Thoracic aorta (tissue), 2 donors: ENCODE measurements at regions not wholly inside any gene's neighbourhood (a gene's known extent, or its start where the extent isn't known, plus 50 kb on each side); places are given as distances from the start of the nearest gene placed in this dataset.

Source experiments
- ATAC-seq: fragments of 150-250 bp; one replicate; pipeline ENCODE4 v1.8.0; 2017; ENCODE audit warnings: low read depth; ENCODE audit not compliant: insufficient number of reproducible peaks, low FRiP score
- DNase-seq: peaks from one replicate; pipeline ENCODE4 v3.0.0-alpha.2; 2020; ENCODE audit warnings: low spot score
- H3K27ac ChIP-seq, 2 donors: fragments of 200-600 bp; sonication (generic); 1 replicate in 1 of 2; 2 replicates in 1 of 2; pipeline ENCODE4 v1.5.1; 2016; ENCODE audit warnings: mild to moderate bottlenecking in 2 of 2, moderate library complexity in 2 of 2
- H3K27me3 ChIP-seq: fragments of 200-600 bp; sonication (generic); replicated peaks from 2 replicates; pipeline ENCODE4 v1.6.0; 2016; ENCODE audit warnings: mild to moderate bottlenecking; ENCODE audit not compliant: insufficient read depth
- H3K36me3 ChIP-seq: fragments of 200-600 bp; sonication (generic); one replicate; pipeline ENCODE4 v1.5.1; 2016
- H3K4me1 ChIP-seq, 2 donors: fragments of 200-600 bp; sonication (generic); 1 replicate in 1 of 2; 2 replicates in 1 of 2; pipeline versions ENCODE4 v1.5.1 to v1.6.0; 2016; ENCODE audit warnings: low read depth in 2 of 2, mild to moderate bottlenecking in 1 of 2; ENCODE audit not compliant: control insufficient read depth in 1 of 2
- H3K4me3 ChIP-seq: fragments of 200-600 bp; sonication (generic); 2 replicates; pipeline ENCODE4 v1.5.1; 2016; ENCODE audit warnings: mild to moderate bottlenecking
- H3K9me3 ChIP-seq: fragments of 200-600 bp; sonication (generic); 2 replicates; pipeline ENCODE4 v1.5.1; 2016
- TF ChIP-seq, protein P1 (sequence below): fragments of 200-600 bp; sonication (generic); IDR thresholded peaks from one replicate; pipeline ENCODE4 v1.5.1; 2019; ENCODE audit warnings: antibody characterized with exemption

DNA sequence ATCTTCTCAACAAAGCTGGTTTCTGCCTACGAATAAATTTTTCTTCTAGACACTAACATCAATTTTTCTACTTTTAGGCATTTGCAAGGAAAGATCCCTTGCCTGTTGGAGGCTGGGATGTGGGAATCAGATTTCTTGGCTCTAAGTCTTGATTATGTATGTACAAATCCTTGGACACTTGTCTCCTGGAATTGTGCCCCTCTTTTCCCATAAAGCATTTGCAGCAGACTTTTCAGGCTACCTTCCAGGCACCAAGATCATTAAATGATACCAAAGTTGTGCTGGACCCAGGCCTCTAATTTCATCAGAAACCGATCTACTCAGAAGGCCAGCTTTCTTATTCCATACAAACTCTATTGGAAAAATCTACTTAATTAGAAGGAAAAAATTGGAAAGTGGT is 339.5 kb upstream of the DIPK2B start:
- DNase-seq (no peak), ATAC-seq (no peak)
- TF ChIP-seq, protein P1, sequence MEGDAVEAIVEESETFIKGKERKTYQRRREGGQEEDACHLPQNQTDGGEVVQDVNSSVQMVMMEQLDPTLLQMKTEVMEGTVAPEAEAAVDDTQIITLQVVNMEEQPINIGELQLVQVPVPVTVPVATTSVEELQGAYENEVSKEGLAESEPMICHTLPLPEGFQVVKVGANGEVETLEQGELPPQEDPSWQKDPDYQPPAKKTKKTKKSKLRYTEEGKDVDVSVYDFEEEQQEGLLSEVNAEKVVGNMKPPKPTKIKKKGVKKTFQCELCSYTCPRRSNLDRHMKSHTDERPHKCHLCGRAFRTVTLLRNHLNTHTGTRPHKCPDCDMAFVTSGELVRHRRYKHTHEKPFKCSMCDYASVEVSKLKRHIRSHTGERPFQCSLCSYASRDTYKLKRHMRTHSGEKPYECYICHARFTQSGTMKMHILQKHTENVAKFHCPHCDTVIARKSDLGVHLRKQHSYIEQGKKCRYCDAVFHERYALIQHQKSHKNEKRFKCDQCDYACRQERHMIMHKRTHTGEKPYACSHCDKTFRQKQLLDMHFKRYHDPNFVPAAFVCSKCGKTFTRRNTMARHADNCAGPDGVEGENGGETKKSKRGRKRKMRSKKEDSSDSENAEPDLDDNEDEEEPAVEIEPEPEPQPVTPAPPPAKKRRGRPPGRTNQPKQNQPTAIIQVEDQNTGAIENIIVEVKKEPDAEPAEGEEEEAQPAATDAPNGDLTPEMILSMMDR: no peak

DNA sequence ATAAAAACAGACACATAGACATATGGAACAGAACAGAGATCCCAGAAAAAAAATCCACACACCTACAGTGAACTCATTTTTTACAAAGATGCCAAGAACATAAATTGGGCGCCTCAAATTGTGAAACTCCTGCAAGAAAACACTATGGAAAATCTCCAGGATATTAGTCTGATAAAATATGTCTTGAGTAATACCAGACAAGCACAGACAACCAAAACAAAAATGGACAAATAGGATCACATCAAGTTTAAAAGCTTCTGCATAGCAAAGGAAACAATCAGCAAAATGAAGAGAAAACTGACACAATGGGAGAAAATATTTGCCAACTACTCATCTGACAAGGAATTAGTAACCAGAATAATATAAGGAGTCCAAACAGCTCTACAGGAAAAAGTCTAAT is 337.3 kb upstream of the DIPK2B start:
- no peaks in the 10 kb centered on the region for H3K36me3 ChIP-seq
- H3K4me3 ChIP-seq: no peak overlapping the region
- H3K4me1 ChIP-seq: no peaks in the 10 kb centered on the region
- ATAC-seq (no peak), DNase-seq (no peak)
- H3K9me3 ChIP-seq: no peaks in the 10 kb centered on the region
- no peaks in the 10 kb centered on the region for H3K27me3 ChIP-seq
- TF ChIP-seq, protein P1: no peak
- H3K27ac ChIP-seq: no peak overlapping the region

More for the DNA sequence above, 339.5 kb upstream of the DIPK2B start:
- no peak overlapping the region for H3K27ac ChIP-seq
- no peak overlapping the region for H3K4me3 ChIP-seq
- H3K36me3 ChIP-seq: no peaks in the 10 kb centered on the region
- no peaks in the 10 kb centered on the region for H3K4me1 ChIP-seq
- H3K27me3 ChIP-seq: no peaks in the 10 kb centered on the region
- H3K9me3 ChIP-seq: no peaks in the 10 kb centered on the region

DNA sequence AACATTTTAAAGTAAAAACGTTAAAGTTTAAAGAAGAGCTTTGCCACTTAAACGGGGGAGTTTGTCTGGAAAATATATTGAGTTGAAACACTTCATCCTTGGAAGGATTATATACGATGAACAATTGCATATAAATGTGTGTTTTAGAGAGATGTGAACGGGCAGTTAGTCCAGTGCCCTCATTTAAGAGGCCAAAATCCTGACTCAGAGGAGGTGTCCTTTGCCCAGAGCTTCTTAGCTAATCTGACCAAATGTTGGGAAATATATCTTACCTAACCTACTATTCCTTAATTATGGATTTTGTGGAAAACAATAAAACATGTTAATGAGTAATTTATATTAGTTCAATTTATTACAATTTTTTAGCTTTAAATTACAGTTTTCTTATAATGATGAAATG is 327.2 kb upstream of the DIPK2B start:
- H3K27ac ChIP-seq: no peak overlapping the region
- DNase-seq: no peak

DNA sequence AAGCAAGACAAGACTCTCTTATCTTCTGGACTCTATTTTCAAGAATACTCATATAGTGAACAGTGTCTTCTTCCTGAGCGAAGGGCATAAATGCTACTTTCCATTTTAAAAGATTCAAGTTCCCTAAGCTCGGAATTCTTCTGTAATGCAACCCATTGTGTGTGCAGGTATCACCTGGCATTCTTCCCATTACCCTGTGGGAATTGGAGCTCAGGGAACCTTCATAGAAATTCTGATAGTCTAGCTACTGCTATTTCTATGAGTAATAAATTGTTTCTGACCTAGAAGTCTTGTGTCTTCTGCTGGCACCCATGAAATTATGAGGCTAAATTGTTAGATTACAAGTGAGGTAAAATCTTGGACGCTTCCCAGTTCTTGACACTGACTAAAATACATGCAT is 324.1 kb upstream of the DIPK2B start:
- no peak for DNase-seq
- no peak for ATAC-seq
- Histone ChIP-seq H3K4me3 (no peak overlapping the region), H3K36me3 (no peaks in the 10 kb centered on the region), H3K27me3 (no peaks in the 10 kb centered on the region), H3K9me3 (no peaks in the 10 kb centered on the region), H3K27ac (no peak overlapping the region), H3K4me1 (no peaks in the 10 kb centered on the region)
- TF ChIP-seq, protein P1: no peak

More for the DNA sequence above, 327.2 kb upstream of the DIPK2B start:
- H3K4me3 ChIP-seq: no peak overlapping the region
- no peaks in the 10 kb centered on the region for H3K36me3 ChIP-seq
- TF ChIP-seq, protein P1: no peak
- H3K4me1 ChIP-seq: no peaks in the 10 kb centered on the region
- no peaks in the 10 kb centered on the region for H3K9me3 ChIP-seq
- H3K27me3 ChIP-seq: no peaks in the 10 kb centered on the region
- ATAC-seq: no peak

DNA sequence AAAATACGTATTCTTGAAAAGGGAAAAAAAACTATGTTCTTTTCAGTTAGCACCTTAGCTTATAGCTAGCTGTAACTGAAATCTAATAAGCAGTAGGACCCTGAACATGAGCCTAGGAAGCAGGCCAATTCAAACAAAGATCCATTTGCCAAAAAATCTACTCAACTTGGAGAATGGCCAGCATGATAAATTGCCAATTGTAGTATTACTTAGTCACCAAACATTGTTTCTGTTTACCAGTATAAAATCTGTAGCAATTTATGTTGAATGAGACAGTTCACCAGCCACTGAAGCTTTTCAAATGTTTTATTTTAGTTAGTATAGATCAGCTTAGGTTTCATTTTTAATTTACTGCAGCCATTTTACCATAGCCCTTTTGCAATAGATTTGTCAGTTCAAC is 323.6 kb upstream of the DIPK2B start:
- no peak for ATAC-seq

More for the DNA sequence above, 323.6 kb upstream of the DIPK2B start:
- Histone ChIP-seq H3K36me3 (no peaks in the 10 kb centered on the region), H3K4me1 (no peaks in the 10 kb centered on the region), H3K27me3 (no peaks in the 10 kb centered on the region), H3K9me3 (no peaks in the 10 kb centered on the region), H3K4me3 (no peak overlapping the region), H3K27ac (no peak overlapping the region)
- TF ChIP-seq, protein P1: no peak
- DNase-seq: no peak
